GM18505 (cell line): ENCODE measurements at regions not wholly inside any gene's neighbourhood (a gene's known extent, or its start where the extent isn't known, plus 50 kb on each side); places are given as distances from the start of the nearest gene placed in this dataset.

Experiments
- ATAC-seq: cut with Tn5 transposase; IDR thresholded peaks from one replicate; pipeline ENCODE4 v1.9.1; 2021; ENCODE audit not compliant: unreplicated experiment
- POLR2A ChIP-seq: IDR thresholded peaks from 4 replicates; pipeline ENCODE4 v1.6.1; 2011; ENCODE audit warnings: borderline replicate concordance; ENCODE audit not compliant: insufficient read depth, insufficient read length; ENCODE audit errors: extremely low read depth

DNA sequence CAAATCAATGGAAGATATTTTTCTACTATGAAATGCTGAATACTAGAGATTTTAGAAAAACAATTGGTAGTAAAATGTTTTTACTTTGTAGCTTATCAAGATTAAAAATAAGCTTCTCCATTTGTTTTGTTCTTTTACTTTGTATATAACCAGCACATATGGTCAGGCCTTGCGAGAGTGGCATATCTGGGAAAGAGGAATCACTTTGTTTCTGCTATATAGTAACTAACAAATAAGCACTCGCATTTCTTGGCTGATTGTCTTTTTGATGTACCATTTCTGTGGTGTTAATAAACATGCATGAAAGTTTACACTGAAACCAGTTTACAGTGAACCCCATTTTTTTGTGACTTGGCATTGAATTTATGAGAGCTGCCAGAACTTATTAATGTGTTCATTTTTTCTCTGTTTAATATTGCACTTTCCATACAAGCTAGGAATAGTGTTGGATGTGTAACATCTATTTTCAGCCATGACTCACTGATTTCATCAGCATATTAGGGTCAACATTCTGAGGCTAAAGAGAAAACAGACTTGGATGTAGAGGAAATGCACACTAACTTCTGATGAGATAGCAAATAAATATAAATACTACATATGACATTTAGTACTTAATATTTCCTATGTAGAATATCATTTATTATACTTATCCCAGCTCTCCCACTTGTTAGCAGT lies 635.5 kb downstream of the KCNH5 start:
- ATAC-seq, result no peak

DNA sequence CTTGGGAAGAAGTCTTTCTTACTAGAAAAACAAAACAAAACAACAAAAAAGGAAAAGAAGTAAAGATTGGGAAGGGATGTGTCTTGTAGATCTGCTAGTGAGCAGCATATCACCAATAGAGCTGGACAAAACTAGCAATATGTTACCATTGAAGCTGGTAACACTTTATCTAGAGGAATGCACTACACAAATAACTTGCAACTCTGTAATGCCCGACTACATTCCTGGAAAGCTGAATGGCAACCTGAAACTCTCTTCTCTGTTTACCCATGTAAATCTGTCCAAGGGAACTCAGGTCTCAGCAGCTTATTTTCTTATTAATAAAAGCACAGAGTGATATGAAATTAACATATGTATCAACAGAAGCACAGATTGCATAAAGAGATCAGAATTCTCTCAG lies 624.4 kb downstream of the KCNH5 start:
- TF ChIP-seq POLR2A, result no peak
- ATAC-seq, result no peak

More for the DNA sequence above, 635.5 kb downstream of the KCNH5 start:
- TF ChIP-seq POLR2A, result no peak

DNA sequence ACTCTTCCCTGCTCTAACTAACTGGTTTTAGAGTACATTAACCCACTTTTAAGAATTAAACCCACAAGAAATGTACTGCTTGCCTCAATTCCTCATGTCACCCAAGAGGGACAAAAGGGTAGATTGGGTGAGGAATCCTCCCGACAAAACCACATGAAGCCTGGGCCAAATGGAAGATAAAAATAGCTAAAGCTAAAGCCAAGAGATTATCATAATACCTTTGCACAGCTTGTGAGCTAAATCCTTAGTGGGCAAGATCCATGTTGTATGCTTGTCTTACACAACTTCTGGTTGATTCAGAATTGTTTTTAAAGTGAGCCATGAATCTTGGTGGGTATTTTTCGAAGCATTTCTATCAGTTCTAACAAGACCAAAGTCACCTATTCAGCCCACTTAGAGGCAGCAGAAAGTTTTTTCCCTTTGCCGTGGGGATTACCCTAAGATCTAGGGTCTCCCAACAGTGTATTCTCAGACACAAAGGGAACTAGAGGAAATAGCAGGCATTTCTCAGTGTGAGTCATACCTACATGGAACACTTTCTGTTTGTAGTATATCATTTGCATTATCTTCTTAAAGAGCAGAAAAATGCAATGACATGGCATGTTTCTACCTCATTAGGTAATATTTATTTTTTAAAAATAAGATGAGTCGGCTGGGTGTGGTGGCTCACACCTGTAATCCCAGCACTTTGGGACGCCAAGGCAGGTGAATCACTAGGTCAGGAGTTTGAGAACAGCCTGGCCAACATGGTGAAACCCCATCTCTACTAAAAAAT lies 616.6 kb downstream of the KCNH5 start:
- no peak for TF ChIP-seq POLR2A
- no peak for ATAC-seq

DNA sequence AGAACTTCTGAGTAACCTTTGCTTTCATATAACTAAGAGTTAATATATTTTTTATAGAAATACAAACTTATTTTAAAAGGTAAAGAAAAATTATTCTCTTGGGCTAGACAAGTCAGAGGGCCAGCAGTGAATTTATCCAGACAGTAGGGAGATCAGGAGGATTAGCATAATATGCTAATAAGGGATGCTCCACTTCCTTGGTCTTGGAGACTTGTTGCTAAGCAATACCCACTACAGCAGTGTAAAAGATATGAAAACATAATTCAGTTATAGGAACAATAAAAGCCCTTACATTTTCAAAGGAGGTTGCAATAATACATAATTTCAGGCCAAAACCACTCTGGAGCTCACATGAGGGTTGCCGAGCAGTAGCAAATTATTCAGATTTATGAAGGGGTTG lies 615.6 kb downstream of the KCNH5 start:
- no peak for TF ChIP-seq POLR2A
- no peak for ATAC-seq

DNA sequence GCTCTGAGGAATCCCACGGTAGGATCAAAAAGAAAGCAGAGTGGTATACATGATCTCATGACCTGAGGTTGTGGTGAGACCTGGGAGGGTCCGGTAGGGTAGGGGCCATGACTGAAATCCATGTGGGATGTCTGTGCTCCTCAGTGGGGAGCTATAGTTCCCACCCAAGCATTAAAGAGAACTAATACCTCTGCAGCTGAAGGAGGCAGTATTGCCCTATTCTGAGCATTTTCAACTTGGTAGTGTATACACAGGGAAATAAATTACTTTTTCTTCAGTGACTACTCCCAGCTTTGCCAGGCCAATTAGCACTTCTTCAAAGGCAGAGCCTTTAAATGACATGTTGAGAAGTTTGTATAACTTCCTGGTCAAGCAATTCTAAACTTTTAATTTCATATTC lies 613.8 kb downstream of the KCNH5 start:
- no peak for ATAC-seq
- TF ChIP-seq POLR2A, result no peak

DNA sequence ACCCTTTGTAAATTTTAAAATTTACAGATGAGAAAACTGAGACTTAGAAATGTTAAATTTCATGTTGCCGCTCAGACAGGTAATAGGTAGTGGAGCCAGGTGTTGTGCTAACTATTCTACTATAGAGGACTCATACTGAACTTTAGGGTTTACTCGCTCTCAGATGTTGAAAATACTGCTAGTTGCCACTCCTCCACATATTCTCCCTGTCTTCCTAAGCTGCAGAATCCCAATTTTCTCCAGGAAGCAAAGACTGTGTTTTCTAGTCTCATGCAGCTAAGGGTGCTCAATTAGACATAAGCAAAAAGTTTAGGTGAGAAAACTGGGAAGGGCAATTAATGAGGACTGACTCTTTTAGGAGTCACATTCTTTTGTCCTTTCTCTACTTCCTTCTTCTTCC lies 612.3 kb downstream of the KCNH5 start:
- ATAC-seq, result no peak

DNA sequence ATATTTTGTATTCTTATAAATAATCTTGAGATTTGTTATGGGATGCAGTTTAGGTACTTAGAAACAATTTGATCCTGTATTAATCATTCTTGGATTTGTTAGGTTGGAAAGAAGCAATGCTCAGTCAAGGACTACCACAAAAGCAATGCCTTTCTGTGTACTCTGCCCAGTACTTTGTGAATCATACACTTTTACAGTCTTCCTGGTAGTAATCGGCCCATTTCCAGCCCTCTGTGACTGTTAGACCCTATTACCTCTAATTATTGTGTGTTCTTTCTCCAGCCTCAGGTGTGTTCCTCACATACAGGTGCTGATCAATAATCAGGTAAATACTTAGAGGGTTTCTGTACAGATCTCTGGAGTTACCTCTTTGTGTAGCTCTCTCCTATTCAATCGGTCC lies 609.0 kb downstream of the KCNH5 start:
- no peak for TF ChIP-seq POLR2A
- no peak for ATAC-seq

More for the DNA sequence above, 612.3 kb downstream of the KCNH5 start:
- no peak for TF ChIP-seq POLR2A

DNA sequence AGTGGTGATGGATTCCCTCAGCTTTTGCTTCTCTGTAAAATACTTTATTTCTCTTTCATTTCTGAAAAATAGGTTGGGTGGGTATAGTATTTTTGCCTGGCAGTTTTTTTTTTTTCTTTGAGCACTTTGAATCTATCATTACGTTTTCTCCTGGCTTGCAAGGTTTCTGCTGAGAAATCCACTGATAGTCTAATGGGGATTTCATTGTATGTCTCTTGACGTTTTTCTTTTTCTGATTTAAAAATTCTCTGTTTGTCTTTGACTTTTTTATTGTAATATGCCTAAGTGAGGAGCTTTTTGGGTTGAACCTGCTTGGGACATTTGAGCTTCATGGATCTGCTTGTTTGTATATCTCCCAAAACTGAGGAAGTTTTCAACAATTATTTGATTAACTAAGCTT lies 606.0 kb downstream of the KCNH5 start:
- no peak for TF ChIP-seq POLR2A
- ATAC-seq, result no peak

DNA sequence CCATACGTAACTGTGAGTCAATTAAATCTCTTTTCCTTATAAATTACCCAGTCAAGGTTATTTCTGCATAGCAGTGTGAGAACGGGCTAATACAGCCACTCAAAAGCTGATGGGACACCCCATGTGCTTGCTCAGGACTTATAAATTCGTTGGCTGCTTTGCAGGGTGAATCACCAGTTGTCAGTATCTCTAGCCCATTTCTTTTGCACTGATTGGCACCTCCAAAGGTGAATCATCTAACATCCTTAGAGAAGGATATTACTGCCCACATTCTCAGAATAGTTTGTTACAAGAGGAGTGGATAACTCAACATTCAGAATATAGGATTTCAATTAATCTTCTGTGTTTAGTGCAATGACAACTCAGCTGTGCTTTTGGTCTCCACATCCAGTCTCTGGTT lies 601.5 kb downstream of the KCNH5 start:
- ATAC-seq, result no peak
- TF ChIP-seq POLR2A, result no peak

DNA sequence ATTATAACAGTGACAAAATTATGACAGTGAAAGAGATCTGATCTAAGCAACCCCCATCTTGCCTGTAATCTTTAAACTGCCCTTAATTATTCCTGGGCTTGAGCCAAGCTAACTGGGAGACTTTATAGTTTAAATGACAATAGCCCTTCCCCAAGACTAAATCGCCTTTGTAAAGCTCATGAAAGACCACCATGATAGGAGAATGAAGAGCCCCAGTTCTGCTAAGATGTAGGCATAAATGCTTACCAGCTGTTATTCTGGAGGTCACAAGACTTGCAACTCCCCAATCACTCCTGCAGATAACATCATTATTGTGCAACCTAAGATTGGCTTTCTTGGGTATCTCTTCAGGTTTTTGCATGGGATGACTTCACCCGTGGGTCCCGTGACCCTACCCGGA lies 599.7 kb downstream of the KCNH5 start:
- no peak for ATAC-seq
- no peak for TF ChIP-seq POLR2A

DNA sequence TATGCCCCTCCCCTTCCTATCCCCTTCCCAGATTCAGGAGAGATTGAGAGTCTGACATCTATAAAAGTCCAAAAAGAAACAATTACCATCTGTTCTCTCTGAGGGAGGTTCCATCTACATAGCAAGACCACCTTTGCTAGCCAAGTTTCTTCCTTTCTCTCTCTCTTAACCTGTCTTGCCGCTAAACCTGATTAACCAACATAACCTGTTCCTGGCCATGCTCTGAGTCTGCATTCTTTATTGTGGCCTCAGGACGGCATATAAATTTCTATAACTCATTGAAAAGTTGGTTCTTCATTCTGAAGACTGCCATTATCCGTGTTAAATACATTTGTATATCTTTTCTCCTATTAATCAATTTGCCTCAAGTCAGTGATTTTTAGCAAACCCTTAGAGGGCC lies 594.0 kb downstream of the KCNH5 start:
- no peak for ATAC-seq
- TF ChIP-seq POLR2A, result no peak

DNA sequence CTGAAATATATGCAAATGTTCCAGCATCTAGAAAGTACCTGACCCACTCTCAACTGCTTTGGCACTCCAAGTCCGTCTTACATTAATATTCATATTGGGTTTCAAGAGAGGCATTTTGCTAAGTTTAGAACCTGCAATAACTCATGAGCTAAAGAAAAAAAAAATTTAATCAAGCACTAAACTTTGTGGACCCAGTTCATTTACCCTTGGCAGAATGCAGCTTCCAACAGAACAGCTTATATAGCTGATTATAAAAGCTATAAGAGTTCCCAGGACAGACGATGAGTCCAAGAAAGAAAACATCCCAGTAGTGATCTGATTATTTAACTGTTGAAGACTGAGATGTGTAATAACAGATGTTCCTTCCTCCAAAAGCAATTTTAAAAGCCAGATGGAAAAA lies 592.0 kb downstream of the KCNH5 start:
- no peak for ATAC-seq

DNA sequence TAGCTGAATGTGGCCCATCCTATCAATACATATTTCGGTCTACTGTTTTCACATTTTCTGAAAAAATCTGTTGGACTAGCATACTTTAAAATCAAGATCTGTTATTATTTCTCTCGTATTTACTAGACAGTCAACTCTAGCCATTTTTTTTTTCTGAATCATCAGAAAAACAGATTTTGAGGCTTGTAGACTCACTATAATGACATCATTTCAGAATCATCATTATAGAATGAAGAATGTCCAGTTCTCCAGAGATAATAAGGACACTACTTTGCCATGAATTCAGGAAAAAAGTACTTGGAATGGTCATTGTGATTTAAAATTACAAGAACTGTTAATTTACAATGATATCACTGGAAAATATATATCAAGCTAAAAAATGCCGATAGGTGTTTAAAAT lies 589.8 kb downstream of the KCNH5 start:
- TF ChIP-seq POLR2A, result no peak
- no peak for ATAC-seq

More for the DNA sequence above, 592.0 kb downstream of the KCNH5 start:
- TF ChIP-seq POLR2A, result no peak

DNA sequence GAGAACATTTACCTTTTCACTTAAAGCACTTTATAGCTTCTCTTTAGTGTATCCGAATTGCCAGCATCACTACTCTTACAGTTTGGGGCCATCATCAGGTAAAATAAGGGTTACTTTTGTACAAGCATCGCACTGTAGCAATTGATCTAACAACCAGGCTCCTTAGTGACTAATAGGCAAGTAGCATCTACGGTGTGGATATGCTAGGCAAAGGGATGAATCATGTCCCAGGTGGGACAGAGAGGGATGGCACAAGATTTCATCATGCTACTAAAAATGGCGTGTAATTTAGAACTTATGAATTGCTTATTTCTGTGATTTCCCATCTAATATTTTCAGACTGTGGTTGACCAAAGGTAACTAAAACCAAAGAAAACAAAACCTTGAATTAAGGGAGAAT lies 582.3 kb downstream of the KCNH5 start:
- TF ChIP-seq POLR2A, result no peak
- no peak for ATAC-seq
